GM12875 (cell line): ENCODE measurements at regions not wholly inside any gene's neighbourhood (a gene's known extent, or its start where the extent isn't known, plus 50 kb on each side); places are given as distances from the start of the nearest gene placed in this dataset.

Source experiments
- H3K4me3 ChIP-seq: one replicate; pipeline ENCODE4 v1.5.1; 2011; ENCODE audit warnings: low read depth, low read length, control low read depth
- TF ChIP-seq, protein P1 (sequence below): IDR thresholded peaks from 2 replicates; pipeline ENCODE4 v1.5.1; 2011; ENCODE audit warnings: low read depth, mild to moderate bottlenecking, control low read depth, inconsistent platforms, low read length, moderate library complexity, borderline replicate concordance; ENCODE audit not compliant: insufficient read depth

GRCh38 chr4:160810941-160811340 lies 1352.9 kb downstream of the FSTL5 start:
- TF ChIP-seq, protein P1, sequence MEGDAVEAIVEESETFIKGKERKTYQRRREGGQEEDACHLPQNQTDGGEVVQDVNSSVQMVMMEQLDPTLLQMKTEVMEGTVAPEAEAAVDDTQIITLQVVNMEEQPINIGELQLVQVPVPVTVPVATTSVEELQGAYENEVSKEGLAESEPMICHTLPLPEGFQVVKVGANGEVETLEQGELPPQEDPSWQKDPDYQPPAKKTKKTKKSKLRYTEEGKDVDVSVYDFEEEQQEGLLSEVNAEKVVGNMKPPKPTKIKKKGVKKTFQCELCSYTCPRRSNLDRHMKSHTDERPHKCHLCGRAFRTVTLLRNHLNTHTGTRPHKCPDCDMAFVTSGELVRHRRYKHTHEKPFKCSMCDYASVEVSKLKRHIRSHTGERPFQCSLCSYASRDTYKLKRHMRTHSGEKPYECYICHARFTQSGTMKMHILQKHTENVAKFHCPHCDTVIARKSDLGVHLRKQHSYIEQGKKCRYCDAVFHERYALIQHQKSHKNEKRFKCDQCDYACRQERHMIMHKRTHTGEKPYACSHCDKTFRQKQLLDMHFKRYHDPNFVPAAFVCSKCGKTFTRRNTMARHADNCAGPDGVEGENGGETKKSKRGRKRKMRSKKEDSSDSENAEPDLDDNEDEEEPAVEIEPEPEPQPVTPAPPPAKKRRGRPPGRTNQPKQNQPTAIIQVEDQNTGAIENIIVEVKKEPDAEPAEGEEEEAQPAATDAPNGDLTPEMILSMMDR = no peak
- H3K4me3 ChIP-seq = no peak overlapping the region

DNA sequence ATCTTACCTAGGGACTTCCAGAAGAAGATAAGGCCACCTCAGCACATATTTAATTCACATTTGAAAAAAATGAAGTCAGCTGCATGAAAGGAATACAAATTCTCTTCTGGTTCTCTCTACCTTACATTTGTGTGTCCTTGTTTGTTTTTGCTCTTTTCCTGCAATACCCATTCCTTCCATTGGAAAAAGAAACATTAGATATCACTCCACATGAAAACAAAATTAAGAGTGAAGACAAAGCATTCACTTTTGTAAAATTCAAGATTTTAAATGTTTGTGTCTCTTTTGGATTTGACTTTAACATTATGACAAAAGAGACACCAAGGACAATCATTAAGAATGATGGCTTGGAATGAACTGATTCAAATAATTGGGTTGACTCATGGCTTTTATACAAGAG lies 1351.8 kb downstream of the FSTL5 start:
- TF ChIP-seq, protein P1 = no peak
- H3K4me3 ChIP-seq = no peak overlapping the region

- TF ChIP-seq, protein P1 = no peak
- H3K4me3 ChIP-seq = no peak overlapping the region
Observed at GRCh38 chr4:160814726-160815125, 1349.1 kb downstream of the FSTL5 start.

GRCh38 chr4:160818571-160818970 lies 1345.2 kb downstream of the FSTL5 start:
- no peak overlapping the region for H3K4me3 ChIP-seq
- TF ChIP-seq, protein P1 = no peak

DNA sequence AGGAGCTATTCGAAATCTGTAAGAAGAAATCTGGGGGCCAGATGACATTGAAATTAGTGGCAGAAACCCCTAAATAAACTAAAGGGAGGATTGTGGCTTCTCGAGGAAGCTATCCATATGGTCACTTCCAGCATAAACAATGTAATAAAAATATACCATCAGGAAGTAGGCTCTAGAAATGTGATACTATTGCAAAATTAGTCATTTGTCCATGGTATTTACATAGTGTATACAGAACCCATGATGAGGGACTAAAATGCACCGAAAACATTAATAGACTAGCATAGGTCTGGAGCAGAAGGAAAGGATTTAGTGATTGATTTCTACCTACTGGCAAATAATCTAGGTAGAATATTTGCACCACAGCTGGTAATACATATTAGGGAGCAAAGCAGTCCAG lies 1344.0 kb downstream of the FSTL5 start:
- TF ChIP-seq, protein P1 = no peak

GRCh38 chr4:160824481-160824880 lies 1339.3 kb downstream of the FSTL5 start:
- no peak overlapping the region for H3K4me3 ChIP-seq

More for the DNA sequence above, 1344.0 kb downstream of the FSTL5 start:
- H3K4me3 ChIP-seq = no peak overlapping the region

GRCh38 chr4:160825644-160826338 lies 1338.0 kb downstream of the FSTL5 start:
- H3K4me3 ChIP-seq = no peak overlapping the region
- TF ChIP-seq, protein P1 = no peak

More at GRCh38 chr4:160824481-160824880, 1339.3 kb downstream of the FSTL5 start:
- TF ChIP-seq, protein P1 = no peak
